ENCODE measurements at regions not wholly inside any gene's neighbourhood (a gene's known extent, or its start where the extent isn't known, plus 50 kb on each side); places are given as distances from the start of the nearest gene placed in this dataset.

DNA sequence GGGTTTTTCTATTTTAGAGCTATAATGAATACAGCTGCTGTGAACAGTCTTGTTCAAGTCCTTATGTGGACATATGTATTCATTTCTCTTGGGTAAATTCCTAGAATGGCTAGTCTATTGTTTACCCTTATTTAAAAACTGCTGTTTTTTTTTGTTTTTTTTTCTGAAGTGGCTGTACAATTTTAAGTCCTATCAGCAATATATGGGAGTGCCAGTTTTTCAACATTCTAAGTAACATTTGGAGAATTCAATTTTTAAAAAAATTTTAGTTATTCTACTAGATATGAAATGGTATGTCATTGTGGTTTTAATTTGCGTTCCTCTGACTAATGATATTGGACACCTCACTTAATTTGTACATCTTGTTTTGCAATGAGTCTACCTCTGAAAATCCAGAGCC lies 349.7 kb downstream of the SATB2 start:
- no peak for TF ChIP-seq JUND (IDR thresholded peaks at IDR 0.05)
- TF ChIP-seq, protein P1, sequence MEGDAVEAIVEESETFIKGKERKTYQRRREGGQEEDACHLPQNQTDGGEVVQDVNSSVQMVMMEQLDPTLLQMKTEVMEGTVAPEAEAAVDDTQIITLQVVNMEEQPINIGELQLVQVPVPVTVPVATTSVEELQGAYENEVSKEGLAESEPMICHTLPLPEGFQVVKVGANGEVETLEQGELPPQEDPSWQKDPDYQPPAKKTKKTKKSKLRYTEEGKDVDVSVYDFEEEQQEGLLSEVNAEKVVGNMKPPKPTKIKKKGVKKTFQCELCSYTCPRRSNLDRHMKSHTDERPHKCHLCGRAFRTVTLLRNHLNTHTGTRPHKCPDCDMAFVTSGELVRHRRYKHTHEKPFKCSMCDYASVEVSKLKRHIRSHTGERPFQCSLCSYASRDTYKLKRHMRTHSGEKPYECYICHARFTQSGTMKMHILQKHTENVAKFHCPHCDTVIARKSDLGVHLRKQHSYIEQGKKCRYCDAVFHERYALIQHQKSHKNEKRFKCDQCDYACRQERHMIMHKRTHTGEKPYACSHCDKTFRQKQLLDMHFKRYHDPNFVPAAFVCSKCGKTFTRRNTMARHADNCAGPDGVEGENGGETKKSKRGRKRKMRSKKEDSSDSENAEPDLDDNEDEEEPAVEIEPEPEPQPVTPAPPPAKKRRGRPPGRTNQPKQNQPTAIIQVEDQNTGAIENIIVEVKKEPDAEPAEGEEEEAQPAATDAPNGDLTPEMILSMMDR (IDR thresholded peaks at IDR 0.05; ENCODE audit: low read depth, low read length, missing input control): no peak
- no peak for TF ChIP-seq GABPA (IDR thresholded peaks at IDR 0.05 in 1 of 2, conservative IDR thresholded peaks at IDR 0.05 in 1 of 2)
- TF ChIP-seq SP1 (IDR thresholded peaks at IDR 0.05): no peak
- TF ChIP-seq TAF1 (conservative IDR thresholded peaks at IDR 0.05): no peak
- TF ChIP-seq, protein P2, sequence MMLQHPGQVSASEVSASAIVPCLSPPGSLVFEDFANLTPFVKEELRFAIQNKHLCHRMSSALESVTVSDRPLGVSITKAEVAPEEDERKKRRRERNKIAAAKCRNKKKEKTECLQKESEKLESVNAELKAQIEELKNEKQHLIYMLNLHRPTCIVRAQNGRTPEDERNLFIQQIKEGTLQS (IDR thresholded peaks at IDR 0.05): no peak

All from liver (tissue), 3 donors.